GM12878 (cell line): ENCODE measurements at regions not wholly inside any gene's neighbourhood (a gene's known extent, or its start where the extent isn't known, plus 50 kb on each side); places are given as distances from the start of the nearest gene placed in this dataset.

Source experiments
- CBX5 ChIP-seq: sonication (generic); IDR thresholded peaks from 2 replicates; pipeline ENCODE4 v1.6.1; 2016; ENCODE audit warnings: low read depth, moderate library complexity, mild to moderate bottlenecking, inconsistent platforms
- NR2F1 ChIP-seq: fragments of 450-650 bp; conservative IDR thresholded peaks from 2 replicates; pipeline ENCODE4 v1.6.1; 2017; ENCODE audit warnings: mild to moderate bottlenecking
- PBX3 ChIP-seq: IDR thresholded peaks from 2 replicates; pipeline ENCODE4 v1.6.1; 2011; ENCODE audit warnings: mild to moderate bottlenecking, low read depth, low read length, moderate library complexity; ENCODE audit not compliant: insufficient replicate concordance
- TCF12 ChIP-seq: IDR thresholded peaks from 2 replicates; pipeline ENCODE4 v1.6.1; 2011; ENCODE audit warnings: low read depth, mild to moderate bottlenecking, low read length
- ZNF687 ChIP-seq: fragments of 450-650 bp; IDR thresholded peaks from 2 replicates; pipeline ENCODE4 v1.6.1; 2017; ENCODE audit warnings: mild to moderate bottlenecking, moderate library complexity
- TF ChIP-seq, protein P1 (sequence below): fragments of 450-650 bp; conservative IDR thresholded peaks from 2 replicates; pipeline ENCODE4 v1.6.1; 2017; ENCODE audit warnings: mild to moderate bottlenecking, moderate library complexity

DNA sequence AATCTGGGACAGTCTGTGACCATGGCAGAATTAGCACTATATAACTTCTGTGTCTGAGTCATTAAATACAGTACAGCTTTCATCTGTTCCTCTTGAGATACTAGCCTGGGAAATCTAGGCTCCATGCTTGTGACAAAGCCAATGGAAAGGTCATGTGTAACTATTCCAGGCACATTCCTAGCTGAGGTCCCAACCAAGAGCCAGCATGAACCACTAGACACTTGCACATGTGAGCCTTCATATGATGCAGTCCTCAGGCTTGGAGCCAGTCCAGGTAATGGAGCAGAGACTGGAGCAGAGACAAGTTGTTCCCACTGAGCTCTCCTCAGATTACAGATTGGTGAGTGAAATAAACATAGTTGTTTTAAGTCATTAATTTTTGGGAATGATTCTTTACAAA, 412.4 kb upstream of the ZNF462 start (continued):
- TF ChIP-seq ZNF687 (no peak), TCF12 (no peak), PBX3 (no peak), NR2F1 (no peak), CBX5 (no peak)
- TF ChIP-seq, protein P1, sequence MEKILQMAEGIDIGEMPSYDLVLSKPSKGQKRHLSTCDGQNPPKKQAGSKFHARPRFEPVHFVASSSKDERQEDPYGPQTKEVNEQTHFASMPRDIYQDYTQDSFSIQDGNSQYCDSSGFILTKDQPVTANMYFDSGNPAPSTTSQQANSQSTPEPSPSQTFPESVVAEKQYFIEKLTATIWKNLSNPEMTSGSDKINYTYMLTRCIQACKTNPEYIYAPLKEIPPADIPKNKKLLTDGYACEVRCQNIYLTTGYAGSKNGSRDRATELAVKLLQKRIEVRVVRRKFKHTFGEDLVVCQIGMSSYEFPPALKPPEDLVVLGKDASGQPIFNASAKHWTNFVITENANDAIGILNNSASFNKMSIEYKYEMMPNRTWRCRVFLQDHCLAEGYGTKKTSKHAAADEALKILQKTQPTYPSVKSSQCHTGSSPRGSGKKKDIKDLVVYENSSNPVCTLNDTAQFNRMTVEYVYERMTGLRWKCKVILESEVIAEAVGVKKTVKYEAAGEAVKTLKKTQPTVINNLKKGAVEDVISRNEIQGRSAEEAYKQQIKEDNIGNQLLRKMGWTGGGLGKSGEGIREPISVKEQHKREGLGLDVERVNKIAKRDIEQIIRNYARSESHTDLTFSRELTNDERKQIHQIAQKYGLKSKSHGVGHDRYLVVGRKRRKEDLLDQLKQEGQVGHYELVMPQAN: no peak
